ENCODE measurements at regions not wholly inside any gene's neighbourhood (a gene's known extent, or its start where the extent isn't known, plus 50 kb on each side); places are given as distances from the start of the nearest gene placed in this dataset.

- H3K27me3 ChIP-seq, result peaks cover 0 to 66% of the 10 kb centered on the region in 2 donors
- ATAC-seq (no peak), DNase-seq (no peak)
- no peaks in the 10 kb centered on the region for H3K36me3 ChIP-seq
- H3K4me3 ChIP-seq, result no peak overlapping the region
- H3K9me3 ChIP-seq, result no peaks in the 10 kb centered on the region
- no peaks in the 10 kb centered on the region for H3K4me1 ChIP-seq
- intact Hi-C loops (cut with DNase I), result no loop called here
- no peak overlapping the region for H3K27ac ChIP-seq
- TF ChIP-seq CTCF (IDR thresholded peaks at IDR 0.05), result no peak
These were observed 220.9 kb downstream of the PHETA1 start for GRCh38 chr12:111148005-111148404.

- intact Hi-C loops (cut with DNase I), result no loop called here
- Histone ChIP-seq H3K36me3 (no peaks in the 10 kb centered on the region), H3K9me3 (no peaks in the 10 kb centered on the region), H3K27ac (no peak overlapping the region), H3K27me3 (peaks cover 0 to 61% of the 10 kb centered on the region in 2 donors), H3K4me1 (no peaks in the 10 kb centered on the region), H3K4me3 (no peak overlapping the region)
- no peak for TF ChIP-seq CTCF (IDR thresholded peaks at IDR 0.05)
- no peak for DNase-seq
- ATAC-seq, result no peak
These were observed 222.9 kb upstream of the MYL2 start for GRCh38 chr12:111143271-111143670.

- Histone ChIP-seq H3K4me3 (no peak overlapping the region), H3K36me3 (no peaks in the 10 kb centered on the region), H3K9me3 (no peaks in the 10 kb centered on the region), H3K27me3 (peaks cover 0 to 54% of the 10 kb centered on the region in 2 donors), H3K4me1 (no peaks in the 10 kb centered on the region), H3K27ac (no peak overlapping the region)
- ATAC-seq (no peak), DNase-seq (no peak)
- intact Hi-C loops (cut with DNase I), result no loop called here
- TF ChIP-seq CTCF (IDR thresholded peaks at IDR 0.05), result no peak
These were observed 220.8 kb upstream of the MYL2 start for GRCh38 chr12:111141205-111141604.

- no peak for TF ChIP-seq CTCF (IDR thresholded peaks at IDR 0.05)
- H3K4me1 ChIP-seq, result no peaks in the 10 kb centered on the region
- ATAC-seq, result no peak
- no peaks in the 10 kb centered on the region for H3K36me3 ChIP-seq
- no peak overlapping the region for H3K4me3 ChIP-seq
- no peak overlapping the region for H3K27ac ChIP-seq
- intact Hi-C loops (cut with DNase I), result no loop called here
- H3K27me3 ChIP-seq, result peaks cover 0 to 31% of the 10 kb centered on the region in 2 donors
- H3K9me3 ChIP-seq, result peaks cover 0 to 10% of the 10 kb centered on the region in 2 donors
- DNase-seq, result no peak
These were observed 217.6 kb upstream of the MYL2 start for GRCh38 chr12:111138016-111138415.

GRCh38 chr12:111135293-111135832, 215.0 kb upstream of the MYL2 start:
- Histone ChIP-seq H3K27ac (no peak overlapping the region), H3K9me3 (peaks cover 0 to 12% of the 10 kb centered on the region in 2 donors), H3K27me3 (peaks cover 0 to 28% of the 10 kb centered on the region in 2 donors), H3K4me3 (no peak overlapping the region), H3K4me1 (no peaks in the 10 kb centered on the region), H3K36me3 (no peaks in the 10 kb centered on the region)
- no peak for DNase-seq
- intact Hi-C loops (cut with DNase I), result no loop called here
- TF ChIP-seq CTCF (IDR thresholded peaks at IDR 0.05), result no peak
- ATAC-seq, result no peak
